ENCODE measurements at regions not wholly inside any gene's neighbourhood (a gene's known extent, or its start where the extent isn't known, plus 50 kb on each side); places are given as distances from the start of the nearest gene placed in this dataset.

- Mint-ChIP-seq H3K4me3 (no peak overlapping the region), H3K36me3 (ENCODE audit: low read depth) (no peaks in the 10 kb centered on the region), H3K9me3 (peaks cover 3% of the 10 kb centered on the region), H3K27ac (no peak overlapping the region), H3K4me1 (peaks cover 2% of the 10 kb centered on the region), H3K27me3 (ENCODE audit: insufficient read depth) (peaks cover 2% of the 10 kb centered on the region)
- no peak for TF ChIP-seq CTCF (conservative IDR thresholded peaks at IDR 0.05)
- H3K9ac ChIP-seq (ENCODE audit: extremely low read depth, low read length, poor library complexity, severe bottlenecking), result no peak overlapping the region
- DNase-seq, result no peak
- no peak overlapping the region for H3K27ac ChIP-seq (ENCODE audit: low read depth, low read length)
- 90 to 91% methylated on average over 4 to 5 of the region's 5 CpGs for WGBS, 2 experiments (ENCODE audit: insufficient coverage in 1 of 2, insufficient read length in 1 of 2)
- H3K27me3 ChIP-seq (ENCODE audit: control insufficient read depth, insufficient read depth, low read length, poor library complexity, severe bottlenecking), result no peaks in the 10 kb centered on the region
- no peaks in the 10 kb centered on the region for H3K36me3 ChIP-seq (ENCODE audit: control insufficient read depth, insufficient read depth, low read length)
- H3K4me3 ChIP-seq (ENCODE audit: low read length), result no peak overlapping the region
- no peaks in the 10 kb centered on the region for H3K4me1 ChIP-seq (ENCODE audit: control insufficient read depth, insufficient read depth, low read length)
- H3K9me3 ChIP-seq (ENCODE audit: control insufficient read depth, low read length), result no peaks in the 10 kb centered on the region
These were observed 400.6 kb downstream of the VPS13C start for GRCh38 chr15:61659566-61660190.

- Histone ChIP-seq H3K9me3 (ENCODE audit: control insufficient read depth, low read length) (no peaks in the 10 kb centered on the region), H3K27me3 (ENCODE audit: control insufficient read depth, insufficient read depth, low read length, poor library complexity, severe bottlenecking) (no peaks in the 10 kb centered on the region), H3K36me3 (ENCODE audit: control insufficient read depth, insufficient read depth, low read length) (no peaks in the 10 kb centered on the region), H3K9ac (ENCODE audit: extremely low read depth, low read length, poor library complexity, severe bottlenecking) (no peak overlapping the region), H3K4me1 (ENCODE audit: control insufficient read depth, insufficient read depth, low read length) (no peaks in the 10 kb centered on the region), H3K4me3 (ENCODE audit: low read length) (no peak overlapping the region), H3K27ac (ENCODE audit: low read depth, low read length) (no peak overlapping the region)
- no peak for DNase-seq
- Mint-ChIP-seq H3K4me1 (peaks cover 9% of the 10 kb centered on the region), H3K27me3 (ENCODE audit: insufficient read depth) (peaks cover 2% of the 10 kb centered on the region), H3K9me3 (peaks cover 3% of the 10 kb centered on the region), H3K36me3 (ENCODE audit: low read depth) (no peaks in the 10 kb centered on the region), H3K27ac (no peak overlapping the region), H3K4me3 (no peak overlapping the region)
- TF ChIP-seq CTCF (conservative IDR thresholded peaks at IDR 0.05), result no peak
- WGBS, 2 experiments (ENCODE audit: insufficient coverage in 1 of 2, insufficient read length in 1 of 2), result 93 to 97% methylated on average over 4 of the region's 4 CpGs
These were observed 402.8 kb downstream of the VPS13C start for GRCh38 chr15:61657461-61657860.

GRCh38 chr15:61656391-61656790 lies 403.9 kb downstream of the VPS13C start:
- Mint-ChIP-seq H3K27me3 (ENCODE audit: insufficient read depth) (peaks cover 2% of the 10 kb centered on the region), H3K9me3 (peaks cover 3% of the 10 kb centered on the region), H3K27ac (no peak overlapping the region), H3K4me1 (peaks cover 9% of the 10 kb centered on the region), H3K4me3 (no peak overlapping the region), H3K36me3 (ENCODE audit: low read depth) (no peaks in the 10 kb centered on the region)
- DNase-seq, result no peak
- Histone ChIP-seq H3K9me3 (ENCODE audit: control insufficient read depth, low read length) (no peaks in the 10 kb centered on the region), H3K27me3 (ENCODE audit: control insufficient read depth, insufficient read depth, low read length, poor library complexity, severe bottlenecking) (no peaks in the 10 kb centered on the region), H3K9ac (ENCODE audit: extremely low read depth, low read length, poor library complexity, severe bottlenecking) (no peak overlapping the region), H3K4me3 (ENCODE audit: low read length) (no peak overlapping the region), H3K4me1 (ENCODE audit: control insufficient read depth, insufficient read depth, low read length) (no peaks in the 10 kb centered on the region), H3K27ac (ENCODE audit: low read depth, low read length) (no peak overlapping the region), H3K36me3 (ENCODE audit: control insufficient read depth, insufficient read depth, low read length) (no peaks in the 10 kb centered on the region)
- no peak for TF ChIP-seq CTCF (conservative IDR thresholded peaks at IDR 0.05)
- 87 to 90% methylated on average over 9 to 11 of the region's 11 CpGs for WGBS, 2 experiments (ENCODE audit: insufficient coverage in 1 of 2, insufficient read length in 1 of 2)

Measured in endodermal cell (in vitro differentiated cells).